ENCODE measurements at regions not wholly inside any gene's neighbourhood (a gene's known extent, or its start where the extent isn't known, plus 50 kb on each side); places are given as distances from the start of the nearest gene placed in this dataset.
"Not testable (repeated sequence)": the region's sequence is repeated elsewhere in the genome, so short reads cannot be mapped to it uniquely, and the experiment has no call there.

- DNase-seq = no peak
These were observed 80.8 kb upstream of the METRNL start for GRCh38 chr17:82998637-82999036.

- DNase-seq = no peak
These were observed 78.7 kb upstream of the METRNL start for GRCh38 chr17:83000738-83001137.

DNA sequence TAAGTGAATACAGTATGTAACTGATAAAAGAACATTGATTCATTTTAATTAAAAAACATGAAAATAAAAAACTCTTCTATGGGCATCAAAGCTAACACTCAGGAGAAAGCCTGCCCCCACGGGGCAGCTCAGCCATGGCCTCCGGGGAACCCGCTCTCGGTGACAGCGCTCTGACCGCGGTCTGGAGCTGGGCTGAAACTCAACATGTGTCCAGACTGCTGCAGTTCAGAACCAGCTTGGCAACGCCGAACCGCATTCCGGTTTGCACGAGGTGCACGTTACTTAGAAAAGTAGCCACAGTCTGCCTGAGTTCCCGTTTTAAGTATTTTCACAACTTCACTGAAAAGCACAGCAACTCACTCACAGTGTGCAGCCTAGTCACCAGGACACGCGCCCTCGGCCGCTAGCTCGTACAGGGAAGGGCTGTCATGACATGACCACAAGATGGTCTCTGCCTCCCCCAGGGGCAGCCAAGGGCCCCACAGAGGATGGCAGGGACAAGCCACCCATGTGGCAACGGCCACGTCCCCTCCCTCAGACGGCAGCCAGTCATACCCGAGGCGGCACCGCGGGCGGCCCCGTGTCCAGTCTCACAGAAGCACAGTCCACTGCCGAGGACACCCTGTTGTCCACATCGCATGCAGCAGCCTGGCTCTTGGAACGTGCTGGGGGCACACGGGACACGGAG, 77.1 kb upstream of the METRNL start:
- no peak for DNase-seq

- no peak for DNase-seq
These were observed 74.5 kb upstream of the METRNL start for GRCh38 chr17:83004791-83005380.

- DNase-seq = no peak
These were observed 73.8 kb upstream of the METRNL start for GRCh38 chr17:83005639-83006038.

GRCh38 chr17:83006515-83007455, 72.6 kb upstream of the METRNL start:
- DNase-seq = no peak

- DNase-seq = no peak
These were observed 71.8 kb upstream of the METRNL start for GRCh38 chr17:83007504-83008185.

DNA sequence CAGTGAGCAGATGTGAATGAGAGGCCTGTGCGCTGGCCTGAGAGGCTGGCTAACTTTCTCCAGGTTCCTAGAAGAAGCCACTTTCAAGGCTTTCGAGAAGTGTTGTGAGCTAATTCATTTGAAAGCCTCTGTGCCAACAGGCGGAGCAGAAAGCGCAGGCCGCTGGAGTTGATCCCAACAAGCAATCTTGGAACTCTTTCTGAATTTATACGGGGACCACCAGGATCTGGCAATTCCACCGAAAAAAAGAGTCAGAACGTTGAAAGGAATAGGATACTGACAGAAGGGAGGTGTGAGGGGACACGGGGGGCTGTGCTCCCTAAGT, 71.3 kb upstream of the METRNL start:
- DNase-seq = no peak

DNA sequence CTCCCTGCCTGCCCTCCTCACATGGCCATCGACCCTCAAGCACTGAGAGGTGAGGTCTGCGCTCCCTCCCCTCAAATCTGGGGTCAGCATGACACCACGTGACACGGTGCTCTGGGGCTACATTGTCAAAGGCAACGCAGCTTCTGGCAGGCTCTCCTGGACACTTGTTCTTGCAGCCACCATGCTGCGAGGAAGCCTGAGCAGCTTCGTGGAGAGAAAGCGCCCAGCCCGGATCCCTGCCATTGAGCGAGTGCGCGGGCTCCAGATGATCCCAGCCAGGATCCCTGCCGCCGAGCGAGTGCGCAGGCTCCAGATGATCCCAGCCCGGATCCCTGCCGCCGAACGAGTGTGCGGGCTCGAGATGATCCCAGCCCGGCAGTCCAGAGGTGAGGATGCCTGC, 70.9 kb upstream of the METRNL start:
- no peak for DNase-seq

DNA sequence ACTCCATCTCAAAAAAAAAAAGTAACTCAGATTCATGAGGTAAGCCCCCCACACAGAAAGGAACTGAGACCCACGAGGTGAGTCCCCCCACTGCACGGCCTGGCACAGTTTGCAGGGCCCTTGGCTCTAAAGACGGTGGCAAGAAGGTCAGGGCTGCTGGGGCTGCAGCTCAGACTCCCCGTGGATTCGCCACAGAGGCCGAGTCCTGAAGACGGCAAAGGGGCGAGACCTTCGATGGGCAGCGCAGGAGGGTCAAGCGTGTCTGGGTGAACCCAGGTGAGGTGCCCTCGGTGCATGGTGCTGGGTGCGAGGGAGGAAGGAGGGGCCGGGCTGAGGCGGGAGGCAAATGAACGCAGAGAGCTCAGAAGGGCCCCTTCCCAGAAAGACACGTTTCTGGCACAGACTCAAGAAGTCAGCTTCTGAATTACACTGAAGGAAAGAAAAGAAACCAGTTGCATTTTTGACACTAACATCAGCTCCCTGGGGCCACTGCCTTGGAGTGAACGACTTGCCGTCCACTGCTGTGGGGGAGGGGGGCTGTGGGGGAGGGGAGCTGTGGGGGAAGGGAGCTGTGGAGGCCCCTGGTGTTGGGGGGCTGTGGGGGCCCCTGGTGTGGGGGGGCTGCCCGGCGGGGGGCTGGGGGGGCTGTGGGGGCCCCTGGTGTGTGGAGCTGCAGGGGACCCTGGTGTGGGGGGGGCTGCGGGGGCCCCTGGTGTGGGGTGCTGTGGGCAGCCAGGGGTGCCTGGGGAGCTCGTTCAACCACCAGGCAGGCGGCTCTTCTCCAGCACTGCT, 69.8 kb upstream of the METRNL start:
- DNase-seq = no peak

- no peak for DNase-seq
These were observed 68.9 kb upstream of the METRNL start for GRCh38 chr17:83010206-83011200.

DNA sequence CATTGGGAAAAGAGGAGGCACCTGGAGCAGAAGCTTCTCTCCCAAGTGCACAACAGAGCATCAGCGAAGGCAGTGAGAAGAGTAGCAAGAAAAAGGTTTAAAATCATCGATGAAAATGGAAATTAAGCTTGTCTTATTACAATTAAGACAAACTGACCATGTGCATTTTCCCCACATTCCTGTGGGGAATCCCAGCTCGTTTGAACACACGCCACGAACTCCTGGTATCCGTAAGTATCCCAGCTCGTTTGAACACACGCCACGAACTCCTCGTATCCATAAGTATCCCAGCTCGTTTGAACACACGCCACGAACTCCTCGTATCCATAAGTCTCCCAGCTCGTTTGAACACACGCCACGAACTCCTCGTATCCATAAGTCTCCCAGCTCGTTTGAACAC, 67.7 kb upstream of the METRNL start:
- DNase-seq = not testable (repeated sequence)

GRCh38 chr17:83012200-83012785, 67.1 kb upstream of the METRNL start:
- no peak for DNase-seq

DNA sequence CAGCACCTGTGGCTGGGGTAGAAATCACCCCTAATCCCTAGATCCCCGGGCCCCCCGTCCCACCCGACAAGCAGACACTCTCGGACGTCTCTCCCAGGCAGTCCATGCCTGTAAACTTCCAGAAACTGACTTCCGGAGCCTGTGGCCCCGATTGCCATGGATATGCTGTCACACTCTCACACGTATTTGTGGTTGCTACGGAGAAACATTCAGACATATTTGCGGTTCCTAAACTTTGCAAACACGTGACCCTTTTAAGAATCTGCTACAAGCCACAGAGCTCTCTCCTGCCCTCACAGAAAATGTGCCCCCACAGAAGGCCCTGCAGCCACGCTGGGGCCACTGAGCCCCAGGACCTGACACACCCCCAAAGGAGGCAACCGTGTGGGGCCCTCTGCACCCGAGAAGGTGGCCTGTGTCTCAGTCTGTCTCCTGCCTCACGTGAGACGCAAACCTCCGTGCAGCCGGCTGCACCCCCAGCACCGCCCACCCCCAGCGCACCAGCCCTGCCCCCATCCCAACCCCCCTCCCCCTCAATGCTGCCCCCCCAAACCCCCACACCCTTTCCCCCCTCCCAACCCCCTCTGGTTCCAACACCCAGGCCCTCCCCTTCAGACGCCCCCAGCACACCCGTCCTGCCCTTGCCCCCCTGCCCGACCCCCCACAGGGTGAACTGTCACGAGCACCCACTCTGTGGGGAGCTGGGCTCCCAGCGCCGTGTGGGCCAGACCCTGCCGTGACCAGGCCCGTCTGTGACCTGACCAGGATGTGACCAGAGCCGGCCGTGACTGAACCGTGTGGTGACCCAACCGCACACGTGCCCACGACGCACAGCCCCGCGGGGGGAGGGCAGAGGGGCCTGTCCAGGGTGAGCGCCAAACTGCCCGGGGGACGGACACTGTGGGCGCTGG, 66.3 kb upstream of the METRNL start:
- DNase-seq = no peak

GRCh38 chr17:83013779-83014117, 65.7 kb upstream of the METRNL start:
- DNase-seq = no peak

DNA sequence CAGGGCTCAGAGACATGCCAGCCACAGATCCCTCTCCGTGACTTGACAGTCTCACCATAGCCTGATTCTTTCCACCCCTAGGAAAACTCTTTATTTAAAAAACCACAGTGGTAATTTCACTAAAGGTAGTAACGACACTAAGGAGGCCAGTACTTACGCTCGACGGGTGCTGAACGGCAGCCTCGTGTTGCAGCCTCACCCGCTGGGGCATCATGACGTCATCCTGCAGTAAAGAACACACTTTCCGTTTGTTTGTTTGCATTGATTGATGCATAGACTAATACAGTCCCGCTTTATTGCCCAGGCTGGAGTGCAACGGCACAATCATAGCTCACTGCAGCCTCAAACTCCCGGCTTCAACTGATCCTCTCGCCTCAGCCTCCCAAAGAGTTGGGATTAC, 65.1 kb upstream of the METRNL start:
- peak; percentile 39 for DNase-seq

GRCh38 chr17:83014940-83015910, 64.2 kb upstream of the METRNL start:
- DNase-seq = no peak

GRCh38 chr17:83018658-83019193, 60.7 kb upstream of the METRNL start:
- no peak for DNase-seq

Measured in NCI-H748 treated with DMSO at 0.1 percent for 48 hours (cell line).